GM18508 (cell line): ENCODE measurements at regions not wholly inside any gene's neighbourhood (a gene's known extent, or its start where the extent isn't known, plus 50 kb on each side); places are given as distances from the start of the nearest gene placed in this dataset.
"Not testable (repeated sequence)": the region's sequence is repeated elsewhere in the genome, so short reads cannot be mapped to it uniquely, and the experiment has no call there.

ENCODE experiments used
- ATAC-seq: cut with Tn5 transposase; IDR thresholded peaks from one replicate; pipeline ENCODE4 v1.9.1; 2021; ENCODE audit warnings: moderate number of reproducible peaks; ENCODE audit not compliant: insufficient read depth, unreplicated experiment

DNA sequence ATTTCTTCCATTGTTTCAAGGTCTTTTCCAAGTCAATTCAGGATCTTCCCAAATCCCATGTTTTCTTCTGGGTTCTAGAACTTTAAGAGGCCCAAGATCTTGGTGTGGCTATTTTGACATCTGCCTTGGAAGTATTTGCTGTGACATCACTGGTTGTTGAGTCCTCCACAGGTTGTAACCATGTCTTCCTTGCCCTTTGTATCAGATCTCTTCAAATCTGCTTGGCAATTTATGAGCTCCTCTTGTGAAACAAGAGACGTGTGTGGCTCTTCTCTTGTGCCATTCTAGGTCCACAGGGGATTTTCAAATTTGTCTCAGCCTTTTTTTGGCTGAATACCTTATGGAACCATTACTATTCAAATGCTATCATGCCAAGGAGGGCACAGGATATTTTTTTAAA lies 60.3 kb upstream of the KCNK2 start:
- no peak for ATAC-seq

- ATAC-seq: no peak
Measured at GRCh38 chr1:215022741-215023141, 59.8 kb upstream of the KCNK2 start.

GRCh38 chr1:215023155-215023832 lies 59.2 kb upstream of the KCNK2 start:
- no peak for ATAC-seq

GRCh38 chr1:215028954-215029353 lies 53.6 kb upstream of the KCNK2 start:
- ATAC-seq: no peak

- not testable (repeated sequence) for ATAC-seq
Measured at GRCh38 chr1:215030581-215030980, 52.0 kb upstream of the KCNK2 start.

DNA sequence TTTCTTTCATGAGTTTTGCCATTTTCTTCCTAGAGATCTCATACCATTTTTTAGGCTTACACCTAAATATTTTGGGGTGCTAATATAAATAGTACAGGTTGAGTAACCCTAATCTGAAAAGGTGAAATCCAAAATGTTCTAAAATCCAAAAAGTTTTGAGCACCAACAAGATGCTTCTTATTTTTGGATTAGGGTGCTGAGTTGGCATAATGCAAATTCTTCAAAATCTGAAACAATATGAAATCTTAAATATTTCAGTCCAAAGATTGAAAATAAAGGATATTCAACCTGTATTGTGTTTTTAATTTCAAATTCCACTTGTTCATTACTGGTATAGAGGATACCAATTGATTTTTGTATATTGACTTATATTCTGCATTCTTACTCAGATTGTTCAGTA lies 51.1 kb upstream of the KCNK2 start:
- no peak for ATAC-seq
